ENCODE measurements at regions not wholly inside any gene's neighbourhood (a gene's known extent, or its start where the extent isn't known, plus 50 kb on each side); places are given as distances from the start of the nearest gene placed in this dataset.

GRCh38 chr5:159459132-159459627, 128.9 kb upstream of the IL12B start:
- TF ChIP-seq POLR2AphosphoS5 (IDR thresholded peaks at IDR 0.05) (no peak), POLR2A (IDR thresholded peaks at IDR 0.05) (no peak), CTCF (IDR thresholded peaks at IDR 0.05 in 8 of 11, conservative IDR thresholded peaks at IDR 0.05 in 3 of 11) (no peak)
- DNase-seq, result no peak
- no peak overlapping the region for H3K4me3 ChIP-seq
- H3K27ac ChIP-seq, result no peak overlapping the region
- intact Hi-C loops (cut with DNase I; ENCODE audit: low total_unique reads), result no loop called here
- 83 to 96% (median 87%) methylated on average over 2 of the region's 2 CpGs for WGBS, 5 donors
- no peaks in the 10 kb centered on the region for H3K9me3 ChIP-seq
- peaks cover 0 to 28% (median 9%) of the 10 kb centered on the region in 6 donors for H3K4me1 ChIP-seq
- H3K27me3 ChIP-seq (replicated peaks in 1 of 7), result no peaks in the 10 kb centered on the region
- H3K36me3 ChIP-seq, result no peaks in the 10 kb centered on the region

GRCh38 chr5:159459951-159460538, 129.8 kb upstream of the IL12B start:
- Histone ChIP-seq H3K36me3 (no peaks in the 10 kb centered on the region), H3K4me1 (peaks cover 0 to 28% (median 9%) of the 10 kb centered on the region in 6 donors), H3K9me3 (no peaks in the 10 kb centered on the region), H3K27me3 (replicated peaks in 1 of 7) (no peaks in the 10 kb centered on the region), H3K4me3 (no peak overlapping the region), H3K27ac (no peak overlapping the region)
- no peak for DNase-seq
- intact Hi-C loops (cut with DNase I; ENCODE audit: low total_unique reads), result no loop called here
- no peak for TF ChIP-seq POLR2AphosphoS5 (IDR thresholded peaks at IDR 0.05)
- no peak for TF ChIP-seq POLR2A (IDR thresholded peaks at IDR 0.05)
- TF ChIP-seq CTCF (IDR thresholded peaks at IDR 0.05 in 8 of 11, conservative IDR thresholded peaks at IDR 0.05 in 3 of 11), result no peak
- 23 to 36% (median 28%) methylated on average over 3 of the region's 3 CpGs for WGBS, 5 donors

GRCh38 chr5:159463590-159464321, 133.5 kb upstream of the IL12B start:
- Histone ChIP-seq H3K27ac (no peak overlapping the region), H3K4me3 (no peak overlapping the region), H3K36me3 (no peaks in the 10 kb centered on the region), H3K4me1 (peaks cover 0 to 11% (median 2%) of the 10 kb centered on the region in 6 donors), H3K27me3 (replicated peaks in 1 of 7) (no peaks in the 10 kb centered on the region), H3K9me3 (no peaks in the 10 kb centered on the region)
- intact Hi-C loops (cut with DNase I; ENCODE audit: low total_unique reads), result no loop called here
- no peak for DNase-seq
- no peak for TF ChIP-seq POLR2AphosphoS5 (IDR thresholded peaks at IDR 0.05)
- TF ChIP-seq CTCF (IDR thresholded peaks at IDR 0.05 in 8 of 11, conservative IDR thresholded peaks at IDR 0.05 in 3 of 11), result no peak
- TF ChIP-seq POLR2A (IDR thresholded peaks at IDR 0.05), result no peak
- WGBS, 5 donors, result 61 to 86% (median 82%) methylated on average over 1 of the region's 1 CpG

GRCh38 chr5:159465604-159466003, 135.3 kb upstream of the IL12B start:
- no peak for DNase-seq
- no peaks in the 10 kb centered on the region for H3K27me3 ChIP-seq (replicated peaks in 1 of 7)
- no peaks in the 10 kb centered on the region for H3K9me3 ChIP-seq
- H3K27ac ChIP-seq, result no peak overlapping the region
- H3K4me1 ChIP-seq, result peaks cover 0 to 14% (median 10%) of the 10 kb centered on the region in 6 donors
- WGBS, 5 donors, result 84 to 92% (median 88%) methylated on average over 3 of the region's 3 CpGs
- no peaks in the 10 kb centered on the region for H3K36me3 ChIP-seq
- no peak overlapping the region for H3K4me3 ChIP-seq
- intact Hi-C loops (cut with DNase I; ENCODE audit: low total_unique reads), result no loop called here
- TF ChIP-seq POLR2AphosphoS5 (IDR thresholded peaks at IDR 0.05), result no peak
- TF ChIP-seq POLR2A (IDR thresholded peaks at IDR 0.05), result no peak
- TF ChIP-seq CTCF (IDR thresholded peaks at IDR 0.05 in 8 of 11, conservative IDR thresholded peaks at IDR 0.05 in 3 of 11), result no peak
